DND-41 (cell line): ENCODE measurements at regions not wholly inside any gene's neighbourhood (a gene's known extent, or its start where the extent isn't known, plus 50 kb on each side); places are given as distances from the start of the nearest gene placed in this dataset.

Experiments used
- CTCF ChIP-seq: IDR thresholded peaks from 2 replicates; pipeline ENCODE4 v1.5.1; 2012; ENCODE audit warnings: borderline replicate concordance, low read length, moderate library complexity, mild to moderate bottlenecking; ENCODE audit not compliant: poor library complexity, severe bottlenecking; ENCODE audit errors: extremely low read depth
- EZH2 ChIP-seq: IDR thresholded peaks from 3 replicates; pipeline ENCODE4 v1.6.1; 2012; ENCODE audit warnings: borderline replicate concordance, low read depth, mild to moderate bottlenecking, moderate library complexity, low read length, inconsistent platforms; ENCODE audit not compliant: severe bottlenecking

- no peak for TF ChIP-seq CTCF
- TF ChIP-seq EZH2, result no peak
Measured at GRCh38 chr10:105745596-105746148, 1104.6 kb downstream of the SORCS3 start.
